Nephron progenitor cell (in vitro differentiated cells): ENCODE measurements at regions not wholly inside any gene's neighbourhood (a gene's known extent, or its start where the extent isn't known, plus 50 kb on each side); places are given as distances from the start of the nearest gene placed in this dataset.

Source experiments
- DNase-seq: peaks from one replicate; pipeline ENCODE4 v3.0.0; 2021
- H3K27ac Mint-ChIP-seq: 2 replicates; pipeline ENCODE4 v1.8.0; 2021; ENCODE audit warnings: mild to moderate bottlenecking, moderate library complexity, mixed read lengths
- H3K27me3 Mint-ChIP-seq: 2 replicates; pipeline ENCODE4 v1.8.0; 2021; ENCODE audit warnings: mild to moderate bottlenecking, low read depth, mixed read lengths; ENCODE audit not compliant: poor library complexity
- H3K36me3 Mint-ChIP-seq: 2 replicates; pipeline ENCODE4 v1.8.0; 2021; ENCODE audit warnings: low read depth, mixed read lengths
- H3K4me1 Mint-ChIP-seq: 2 replicates; pipeline ENCODE4 v1.8.0; 2021; ENCODE audit warnings: mixed read lengths
- H3K4me3 Mint-ChIP-seq: 2 replicates; pipeline ENCODE4 v1.8.0; 2021; ENCODE audit warnings: mild to moderate bottlenecking, moderate library complexity, mixed read lengths
- H3K9me3 Mint-ChIP-seq: 2 replicates; pipeline ENCODE4 v1.8.0; 2021; ENCODE audit warnings: mild to moderate bottlenecking, moderate library complexity, mixed read lengths
- CTCF ChIP-seq: fragments of 200-600 bp; sonication (generic); IDR thresholded peaks from 2 replicates; pipeline ENCODE4 v1.5.0; 2021; ENCODE audit warnings: antibody characterized with exemption

GRCh38 chr11:10990160-10990559 is 132.3 kb upstream of the ZBED5 start:
- Mint-ChIP-seq H3K4me3 (no peak overlapping the region), H3K27me3 (peaks cover 7% of the 10 kb centered on the region), H3K9me3 (peaks cover 14% of the 10 kb centered on the region), H3K4me1 (peaks cover 14% of the 10 kb centered on the region), H3K27ac (no peak overlapping the region), H3K36me3 (no peaks in the 10 kb centered on the region)
- no peak for DNase-seq
- no peak for TF ChIP-seq CTCF

GRCh38 chr11:10986006-10986405 is 128.2 kb upstream of the ZBED5 start:
- H3K9me3 Mint-ChIP-seq: no peaks in the 10 kb centered on the region
- H3K27me3 Mint-ChIP-seq: peaks cover 4% of the 10 kb centered on the region
- H3K4me3 Mint-ChIP-seq: no peak overlapping the region
- H3K27ac Mint-ChIP-seq: no peak overlapping the region
- peaks cover 14% of the 10 kb centered on the region for H3K4me1 Mint-ChIP-seq
- no peaks in the 10 kb centered on the region for H3K36me3 Mint-ChIP-seq
- no peak for TF ChIP-seq CTCF
- no peak for DNase-seq

GRCh38 chr11:10984742-10985141 is 126.9 kb upstream of the ZBED5 start:
- no peak for TF ChIP-seq CTCF
- Mint-ChIP-seq H3K36me3 (no peaks in the 10 kb centered on the region), H3K4me1 (peaks cover 14% of the 10 kb centered on the region), H3K27ac (no peak overlapping the region), H3K4me3 (no peak overlapping the region), H3K9me3 (peaks cover 3% of the 10 kb centered on the region), H3K27me3 (peaks cover 4% of the 10 kb centered on the region)
- no peak for DNase-seq

GRCh38 chr11:10984250-10984649 is 126.4 kb upstream of the ZBED5 start:
- no peak for TF ChIP-seq CTCF
- peaks cover 4% of the 10 kb centered on the region for H3K27me3 Mint-ChIP-seq
- no peak overlapping the region for H3K4me3 Mint-ChIP-seq
- H3K4me1 Mint-ChIP-seq: peaks cover 14% of the 10 kb centered on the region
- H3K27ac Mint-ChIP-seq: no peak overlapping the region
- no peaks in the 10 kb centered on the region for H3K36me3 Mint-ChIP-seq
- no peak for DNase-seq
- peaks cover 6% of the 10 kb centered on the region for H3K9me3 Mint-ChIP-seq

GRCh38 chr11:10982704-10983510 is 125.1 kb upstream of the ZBED5 start:
- H3K27ac Mint-ChIP-seq: no peak overlapping the region
- peaks cover 6% of the 10 kb centered on the region for H3K9me3 Mint-ChIP-seq
- TF ChIP-seq CTCF: no peak
- DNase-seq: no peak
- peaks cover 4% of the 10 kb centered on the region for H3K4me1 Mint-ChIP-seq
- H3K4me3 Mint-ChIP-seq: no peak overlapping the region
- H3K36me3 Mint-ChIP-seq: no peaks in the 10 kb centered on the region
- peaks cover 4% of the 10 kb centered on the region for H3K27me3 Mint-ChIP-seq

- peaks cover 13% of the 10 kb centered on the region for H3K9me3 Mint-ChIP-seq
- H3K36me3 Mint-ChIP-seq: no peaks in the 10 kb centered on the region
- H3K4me1 Mint-ChIP-seq: no peaks in the 10 kb centered on the region
- no peak overlapping the region for H3K27ac Mint-ChIP-seq
- no peak for TF ChIP-seq CTCF
- no peaks in the 10 kb centered on the region for H3K27me3 Mint-ChIP-seq
- no peak overlapping the region for H3K4me3 Mint-ChIP-seq
- DNase-seq: no peak
Measured at GRCh38 chr11:10979529-10979928, 121.7 kb upstream of the ZBED5 start.
